ENCODE measurements at regions not wholly inside any gene's neighbourhood (a gene's known extent, or its start where the extent isn't known, plus 50 kb on each side); places are given as distances from the start of the nearest gene placed in this dataset.

DNA sequence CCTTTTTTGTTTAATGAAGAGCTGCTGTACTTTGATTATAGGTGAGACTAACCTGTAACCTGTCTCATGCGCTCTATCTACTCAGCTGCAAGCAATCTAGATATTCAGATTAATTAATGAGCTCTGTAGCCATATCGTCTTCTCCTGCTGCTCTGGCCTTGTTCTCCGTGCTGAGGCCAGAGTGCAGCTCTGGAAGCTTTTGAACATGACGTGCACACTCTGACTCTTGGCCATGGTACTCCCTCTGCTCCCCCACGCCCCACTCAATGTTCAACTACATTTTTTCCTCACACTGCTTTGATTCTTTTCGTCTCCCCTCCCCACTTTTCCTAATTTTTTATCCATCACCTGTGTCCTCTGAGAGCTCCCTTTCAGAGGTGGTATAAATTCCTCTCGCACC, 751.8 kb downstream of the FGF9 start:
- TF ChIP-seq, protein P1, sequence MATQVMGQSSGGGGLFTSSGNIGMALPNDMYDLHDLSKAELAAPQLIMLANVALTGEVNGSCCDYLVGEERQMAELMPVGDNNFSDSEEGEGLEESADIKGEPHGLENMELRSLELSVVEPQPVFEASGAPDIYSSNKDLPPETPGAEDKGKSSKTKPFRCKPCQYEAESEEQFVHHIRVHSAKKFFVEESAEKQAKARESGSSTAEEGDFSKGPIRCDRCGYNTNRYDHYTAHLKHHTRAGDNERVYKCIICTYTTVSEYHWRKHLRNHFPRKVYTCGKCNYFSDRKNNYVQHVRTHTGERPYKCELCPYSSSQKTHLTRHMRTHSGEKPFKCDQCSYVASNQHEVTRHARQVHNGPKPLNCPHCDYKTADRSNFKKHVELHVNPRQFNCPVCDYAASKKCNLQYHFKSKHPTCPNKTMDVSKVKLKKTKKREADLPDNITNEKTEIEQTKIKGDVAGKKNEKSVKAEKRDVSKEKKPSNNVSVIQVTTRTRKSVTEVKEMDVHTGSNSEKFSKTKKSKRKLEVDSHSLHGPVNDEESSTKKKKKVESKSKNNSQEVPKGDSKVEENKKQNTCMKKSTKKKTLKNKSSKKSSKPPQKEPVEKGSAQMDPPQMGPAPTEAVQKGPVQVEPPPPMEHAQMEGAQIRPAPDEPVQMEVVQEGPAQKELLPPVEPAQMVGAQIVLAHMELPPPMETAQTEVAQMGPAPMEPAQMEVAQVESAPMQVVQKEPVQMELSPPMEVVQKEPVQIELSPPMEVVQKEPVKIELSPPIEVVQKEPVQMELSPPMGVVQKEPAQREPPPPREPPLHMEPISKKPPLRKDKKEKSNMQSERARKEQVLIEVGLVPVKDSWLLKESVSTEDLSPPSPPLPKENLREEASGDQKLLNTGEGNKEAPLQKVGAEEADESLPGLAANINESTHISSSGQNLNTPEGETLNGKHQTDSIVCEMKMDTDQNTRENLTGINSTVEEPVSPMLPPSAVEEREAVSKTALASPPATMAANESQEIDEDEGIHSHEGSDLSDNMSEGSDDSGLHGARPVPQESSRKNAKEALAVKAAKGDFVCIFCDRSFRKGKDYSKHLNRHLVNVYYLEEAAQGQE (IDR thresholded peaks at IDR 0.05; ENCODE audit: insufficient read depth in 1 of 2, low read depth in 2 of 2, low read length in 2 of 2): no peak
- TF ChIP-seq POLR2AphosphoS5 (IDR thresholded peaks at IDR 0.05; ENCODE audit: low read depth, low read length) (no peak), TAF1 (IDR thresholded peaks at IDR 0.05; ENCODE audit: borderline replicate concordance, insufficient read depth, low read length) (no peak), FOXP2 (optimal IDR thresholded peaks at IDR 0.05; ENCODE audit: borderline replicate concordance, extremely low read depth, extremely low read length, insufficient read depth) (no peak), SIN3A (IDR thresholded peaks at IDR 0.05; ENCODE audit: borderline replicate concordance, insufficient read depth, low read length) (no peak)
